K562 (cell line): ENCODE measurements at regions not wholly inside any gene's neighbourhood (a gene's known extent, or its start where the extent isn't known, plus 50 kb on each side); places are given as distances from the start of the nearest gene placed in this dataset.

Experiments
- ARID3A ChIP-seq: IDR thresholded peaks from 2 replicates; pipeline ENCODE4 v1.6.1; 2012; ENCODE audit warnings: low read depth, low read length, improper control_type of control experiment, borderline replicate concordance
- BHLHE40 ChIP-seq: IDR thresholded peaks from 2 replicates; pipeline ENCODE4 v1.6.1; 2011; ENCODE audit warnings: low read length, improper control_type of control experiment
- CBFB ChIP-seq: sonication (generic); formaldehyde crosslinking; IDR thresholded peaks from 2 replicates; pipeline ENCODE4 v1.4.0; 2020; ENCODE audit warnings: mild to moderate bottlenecking, missing genetic modification reagents
- CHD4 ChIP-seq: fragments of 200-600 bp; sonication (generic); IDR thresholded peaks from 3 replicates; pipeline ENCODE4 v1.6.1; 2012; ENCODE audit warnings: low read depth, mild to moderate bottlenecking, mixed read lengths, low read length, inconsistent platforms; ENCODE audit not compliant: insufficient read depth, insufficient replicate concordance, poor library complexity, severe bottlenecking
- CREB5 ChIP-seq: fragments of 250-450 bp; sonication (Bioruptor Pico); IDR thresholded peaks from 2 replicates; pipeline ENCODE4 v1.5.0; 2020; ENCODE audit warnings: mild to moderate bottlenecking
- HSF4 ChIP-seq: fragments of 250-450 bp; sonication (Bioruptor Pico); IDR thresholded peaks from 2 replicates; pipeline ENCODE4 v2.1.2; 2022; ENCODE audit warnings: mild to moderate bottlenecking, moderate library complexity, borderline replicate concordance
- KLF6 ChIP-seq: fragments of 250-450 bp; sonication (Bioruptor Pico); IDR thresholded peaks from 2 replicates; pipeline ENCODE4 v1.4.0; 2020; ENCODE audit warnings: mild to moderate bottlenecking, moderate library complexity, borderline replicate concordance
- MAFF ChIP-seq: IDR thresholded peaks from 2 replicates; pipeline ENCODE4 v1.6.1; 2012; ENCODE audit warnings: low read length, improper control_type of control experiment
- MEF2A ChIP-seq: IDR thresholded peaks from 2 replicates; pipeline ENCODE4 v1.6.1; 2011; ENCODE audit warnings: low read depth, mild to moderate bottlenecking, low read length, moderate library complexity; ENCODE audit not compliant: control insufficient read depth
- MEF2D ChIP-seq: conservative IDR thresholded peaks from 2 replicates; pipeline ENCODE4 v1.6.1; 2016; ENCODE audit warnings: low read depth, missing genetic modification characterization, missing compliant biosample characterization
- MYNN ChIP-seq, 2 experiments: sonication (generic); formaldehyde crosslinking in 1 of 2; IDR thresholded peaks; 2 replicates each; pipeline versions ENCODE4 v1.5.0 to v1.6.1; 2016 to 2020; ENCODE audit warnings: antibody characterized with exemption in 1 of 2, missing genetic modification reagents in 1 of 2
- PML ChIP-seq: IDR thresholded peaks from 2 replicates; pipeline ENCODE4 v1.6.1; 2012; ENCODE audit warnings: low read length, inconsistent platforms
- TAF1 ChIP-seq: IDR thresholded peaks from 2 replicates; pipeline ENCODE4 v1.6.1; 2011; ENCODE audit warnings: mild to moderate bottlenecking, low read length, moderate library complexity; ENCODE audit not compliant: insufficient read depth, control insufficient read depth, severe bottlenecking; ENCODE audit errors: extremely low read depth
- TEAD4 ChIP-seq, 2 experiments: sonication (generic) in 1 of 2; formaldehyde crosslinking in 1 of 2; IDR thresholded peaks; 2 replicates each; pipeline versions ENCODE4 v1.6.1 to v1.8.0; 2012 to 2022; ENCODE audit warnings: borderline replicate concordance in 1 of 2, inconsistent platforms in 1 of 2, low read length in 1 of 2, mild to moderate bottlenecking in 1 of 2, missing genetic modification reagents in 1 of 2
- ZFP30 ChIP-seq: fragments of 250-450 bp; sonication (Bioruptor Pico); IDR thresholded peaks from 2 replicates; pipeline ENCODE4 v1.8.0; 2022; ENCODE audit warnings: moderate library complexity, mild to moderate bottlenecking, inconsistent platforms, borderline replicate concordance
- ZNF12 ChIP-seq: sonication (generic); formaldehyde crosslinking; IDR thresholded peaks from 2 replicates; pipeline ENCODE4 v1.4.0; 2020; ENCODE audit warnings: mild to moderate bottlenecking, missing genetic modification reagents
- ZNF445 ChIP-seq: fragments of 250-450 bp; sonication (Bioruptor Pico); IDR thresholded peaks from 2 replicates; pipeline ENCODE4 v1.4.0; 2020; ENCODE audit warnings: low read depth, mild to moderate bottlenecking, moderate library complexity
- ZNF785 ChIP-seq: fragments of 250-450 bp; sonication (Bioruptor Pico); IDR thresholded peaks from 2 replicates; pipeline ENCODE4 v1.4.0; 2020; ENCODE audit warnings: mild to moderate bottlenecking
- TF ChIP-seq, protein P1 (sequence below): fragments of 450-650 bp; IDR thresholded peaks from 2 replicates; pipeline ENCODE4 v1.7.1; 2018; ENCODE audit warnings: mild to moderate bottlenecking, low read depth; ENCODE audit not compliant: partially characterized antibody

GRCh38 chr2:64751286-64752260 lies 97.9 kb upstream of the SERTAD2 start (continued):
- TF ChIP-seq MAFF: no peak
- TF ChIP-seq MEF2D (tag): no peak
- TF ChIP-seq BHLHE40: peak; percentile 86
- 0 out of 2 replicates have a peak, but pooled peaks have one; percentile 13 for TF ChIP-seq MYNN (IDR thresholded peaks at IDR 0.05)
- no peak for TF ChIP-seq MYNN (CRISPR knock-in tag; IDR thresholded peaks at IDR 0.05)
- no peak for TF ChIP-seq ZFP30
- peak; percentile 45; the same call in 1 of the 2 replicates for TF ChIP-seq PML
- no peak for TF ChIP-seq CBFB (CRISPR knock-in tag)
- no peak for TF ChIP-seq ARID3A
- no peak for TF ChIP-seq HSF4 (CRISPR knock-in tag)
- no peak for TF ChIP-seq ZNF785 (CRISPR knock-in tag)
- TF ChIP-seq ZNF445: no peak
- no peak for TF ChIP-seq KLF6 (CRISPR knock-in tag)
- TF ChIP-seq TEAD4 (IDR thresholded peaks at IDR 0.05; ENCODE audit: low read length): no peak; the same call in 1 of the 2 replicates
- no peak for TF ChIP-seq TEAD4 (CRISPR knock-in tag; IDR thresholded peaks at IDR 0.05; ENCODE audit: borderline replicate concordance)
- peak; percentile 40 for TF ChIP-seq TAF1
- TF ChIP-seq ZNF12: peak; percentile 77
- TF ChIP-seq MEF2A: 0 out of 2 replicates have a peak, but pooled peaks have one; percentile 45
- TF ChIP-seq, protein P1, sequence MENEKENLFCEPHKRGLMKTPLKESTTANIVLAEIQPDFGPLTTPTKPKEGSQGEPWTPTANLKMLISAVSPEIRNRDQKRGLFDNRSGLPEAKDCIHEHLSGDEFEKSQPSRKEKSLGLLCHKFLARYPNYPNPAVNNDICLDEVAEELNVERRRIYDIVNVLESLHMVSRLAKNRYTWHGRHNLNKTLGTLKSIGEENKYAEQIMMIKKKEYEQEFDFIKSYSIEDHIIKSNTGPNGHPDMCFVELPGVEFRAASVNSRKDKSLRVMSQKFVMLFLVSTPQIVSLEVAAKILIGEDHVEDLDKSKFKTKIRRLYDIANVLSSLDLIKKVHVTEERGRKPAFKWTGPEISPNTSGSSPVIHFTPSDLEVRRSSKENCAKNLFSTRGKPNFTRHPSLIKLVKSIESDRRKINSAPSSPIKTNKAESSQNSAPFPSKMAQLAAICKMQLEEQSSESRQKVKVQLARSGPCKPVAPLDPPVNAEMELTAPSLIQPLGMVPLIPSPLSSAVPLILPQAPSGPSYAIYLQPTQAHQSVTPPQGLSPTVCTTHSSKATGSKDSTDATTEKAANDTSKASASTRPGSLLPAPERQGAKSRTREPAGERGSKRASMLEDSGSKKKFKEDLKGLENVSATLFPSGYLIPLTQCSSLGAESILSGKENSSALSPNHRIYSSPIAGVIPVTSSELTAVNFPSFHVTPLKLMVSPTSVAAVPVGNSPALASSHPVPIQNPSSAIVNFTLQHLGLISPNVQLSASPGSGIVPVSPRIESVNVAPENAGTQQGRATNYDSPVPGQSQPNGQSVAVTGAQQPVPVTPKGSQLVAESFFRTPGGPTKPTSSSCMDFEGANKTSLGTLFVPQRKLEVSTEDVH: no peak
- peak; percentile 74 for TF ChIP-seq CHD4
- TF ChIP-seq CREB5: no peak
